HCT116 (cell line): ENCODE measurements at regions not wholly inside any gene's neighbourhood (a gene's known extent, or its start where the extent isn't known, plus 50 kb on each side); places are given as distances from the start of the nearest gene placed in this dataset.

Experiments
- ATAC-seq: fragments of 200-7000 bp; cut with Tn5 transposase; 2 replicates; pipeline ENCODE4 v1.9.1; 2020; ENCODE audit warnings: mild to moderate bottlenecking, moderate library complexity
- BruUV-seq: library from RNA; stranded (reverse); fragments of 400-500 nt; replicated peaks from 2 replicates; lab custom pipeline; 2021; lab: Mats Ljungman, UMichigan
- CTCF ChIA-PET: fragments of 300-600 bp; sonication (Branson Sonifier 250); formaldehyde crosslinking; loops from one replicate; lab custom pipeline; 2021; ENCODE audit warnings: antibody characterized with exemption; lab: Charles Lee
- POLR2A ChIA-PET: fragments of 300-600, 350-600 bp; sonication (Branson Sonifier 250); formaldehyde crosslinking; loops from one replicate; lab custom pipeline; 2021; ENCODE audit warnings: antibody characterized with exemption; lab: Charles Lee
- RAD21 ChIA-PET, 2 experiments: fragments of 300-600 bp; sonication (Branson Sonifier 250); formaldehyde crosslinking; loops; one replicate each; lab custom pipeline; 2023; ENCODE audit warnings: low total read pairs in 2 of 2; ENCODE audit not compliant: uncharacterized antibody in 2 of 2, unreplicated experiment in 2 of 2, low non-redundant PET in 1 of 2; lab: Charles Lee
- DNase-seq: peaks from one replicate; pipeline ENCODE4 v3.0.0-alpha.2; 2010; ENCODE audit warnings: low read depth, low spot score
- H2AFZ ChIP-seq: fragments of 200-600 bp; shearing (Covaris generic), sonication (generic); 2 replicates; pipeline ENCODE4 v1.6.1; 2017; ENCODE audit warnings: low read depth, mixed run types, mixed read lengths, antibody characterized with exemption, low read length; ENCODE audit not compliant: poor library complexity, severe bottlenecking
- H3K27ac ChIP-seq: 2 replicates; pipeline ENCODE4 v1.5.1; 2012; ENCODE audit warnings: low read depth, low read length
- H3K27me3 ChIP-seq: fragments of 200-600 bp; sonication (generic); 2 replicates; pipeline ENCODE4 v1.6.1; 2016; ENCODE audit warnings: mixed run types, low read length, mixed read lengths; ENCODE audit not compliant: insufficient read depth
- H3K36me3 ChIP-seq, 2 experiments: fragments of 200-500 bp in 1 of 2; fragments of 200-600 bp in 1 of 2; sonication (Bioruptor generic) in 1 of 2; sonication (generic) in 1 of 2; 2 replicates each; pipeline versions ENCODE4 v1.5.1 to v1.6.1; 2014 to 2016; ENCODE audit warnings: low read length in 2 of 2, inconsistent platforms in 1 of 2, mixed read lengths in 1 of 2, mixed run types in 1 of 2; ENCODE audit not compliant: insufficient read depth in 2 of 2, control insufficient read depth in 1 of 2
- H3K4me1 ChIP-seq, 2 experiments: fragments of 200-600 bp in 1 of 2; sonication (generic) in 1 of 2; 2 replicates each; pipeline versions ENCODE4 v1.5.1 to v1.6.1; 2012 to 2017; ENCODE audit warnings: low read length in 2 of 2, inconsistent platforms in 1 of 2, mild to moderate bottlenecking in 1 of 2, mixed read lengths in 1 of 2, mixed run types in 1 of 2, moderate library complexity in 1 of 2; ENCODE audit not compliant: insufficient read depth in 2 of 2, control insufficient read depth in 1 of 2
- H3K4me2 ChIP-seq: fragments of 200-600 bp; sonication (generic); 2 replicates; pipeline ENCODE4 v1.6.1; 2017; ENCODE audit warnings: mixed run types, low read length, mixed read lengths
- H3K4me3 ChIP-seq, 2 experiments: fragments of 200-600 bp in 1 of 2; sonication (generic) in 1 of 2; replicated peaks in 1 of 2; 2 replicates each; pipeline ENCODE4 v1.5.1; 2011 to 2016; ENCODE audit warnings: low read length in 2 of 2, control low read depth in 1 of 2, low read depth in 1 of 2, mild to moderate bottlenecking in 1 of 2, mixed read lengths in 1 of 2, mixed run types in 1 of 2
- H3K79me2 ChIP-seq: fragments of 200-600 bp; sonication (generic); 2 replicates; pipeline ENCODE4 v1.6.1; 2017; ENCODE audit warnings: mild to moderate bottlenecking, mixed run types, low read length, moderate library complexity, mixed read lengths; ENCODE audit not compliant: insufficient read depth
- H3K9ac ChIP-seq: fragments of 200-600 bp; sonication (generic); 2 replicates; pipeline ENCODE4 v1.6.1; 2016; ENCODE audit warnings: low read length, mixed read lengths
- H3K9me2 ChIP-seq: fragments of 200-600 bp; sonication (generic), shearing (Covaris generic); 2 replicates; pipeline ENCODE4 v1.6.1; 2017; ENCODE audit warnings: mixed run types, mild to moderate bottlenecking, moderate library complexity; ENCODE audit not compliant: insufficient read depth
- H3K9me3 ChIP-seq, 2 experiments: fragments of 200-500 bp in 1 of 2; fragments of 200-600 bp in 1 of 2; sonication (Bioruptor generic) in 1 of 2; sonication (generic) in 1 of 2; 2 replicates each; pipeline ENCODE4 v1.6.1; 2014 to 2017; ENCODE audit warnings: low read length in 2 of 2, mixed read lengths in 2 of 2, inconsistent platforms in 1 of 2, low read depth in 1 of 2, mild to moderate bottlenecking in 1 of 2, mixed run types in 1 of 2, moderate library complexity in 1 of 2; ENCODE audit not compliant: control insufficient read depth in 1 of 2, insufficient read depth in 1 of 2
- H4K20me1 ChIP-seq: fragments of 200-600 bp; sonication (generic), shearing (Covaris generic); 2 replicates; pipeline ENCODE4 v1.6.1; 2017; ENCODE audit warnings: mixed run types, mild to moderate bottlenecking, moderate library complexity; ENCODE audit not compliant: insufficient read depth
- CBX3 ChIP-seq: IDR thresholded peaks from 2 replicates; pipeline ENCODE4 v1.6.1; 2012; ENCODE audit warnings: low read depth
- CEBPB ChIP-seq: IDR thresholded peaks from 2 replicates; pipeline ENCODE4 v1.6.1; 2012; ENCODE audit warnings: low read depth
- ELF1 ChIP-seq: IDR thresholded peaks from 2 replicates; pipeline ENCODE4 v1.6.1; 2012; ENCODE audit warnings: low read depth, borderline replicate concordance
- FOSL1 ChIP-seq: IDR thresholded peaks from 2 replicates; pipeline ENCODE4 v1.6.1; 2012; ENCODE audit warnings: low read depth
- POLR2A ChIP-seq: IDR thresholded peaks from 2 replicates; pipeline ENCODE4 v1.7.0; 2011; ENCODE audit warnings: borderline replicate concordance; ENCODE audit not compliant: insufficient read depth, insufficient read length; ENCODE audit errors: extremely low read depth
- YY1 ChIP-seq: IDR thresholded peaks from 2 replicates; pipeline ENCODE4 v1.6.1; 2011; ENCODE audit warnings: low read length, low read depth, moderate library complexity, mild to moderate bottlenecking; ENCODE audit not compliant: insufficient replicate concordance; ENCODE audit errors: extremely low read depth
- ZNF274 ChIP-seq: fragments of 200-500 bp; sonication (Bioruptor generic); IDR thresholded peaks from 2 replicates; pipeline ENCODE4 v1.6.1; 2014; ENCODE audit warnings: mild to moderate bottlenecking, low read depth, low read length, inconsistent platforms
- intact Hi-C: fragments of 100-400 bp; cut with micrococcal nuclease; formaldehyde crosslinking; loops from 2 replicates; pipeline ENCODE4 v1.10.0; 2022
- TF ChIP-seq, protein P1 (sequence below), 3 experiments: fragments of 200-600 bp in 1 of 3; sonication (generic) in 1 of 3; IDR thresholded peaks in 2 of 3; conservative IDR thresholded peaks in 1 of 3; 2 replicates each; pipeline ENCODE4 v1.5.1; 2012 to 2017; ENCODE audit warnings: low read depth in 2 of 3, low read length in 2 of 3, antibody characterized with exemption in 1 of 3, borderline replicate concordance in 1 of 3, control low read depth in 1 of 3, mild to moderate bottlenecking in 1 of 3, mixed read lengths in 1 of 3, mixed run types in 1 of 3, moderate library complexity in 1 of 3; ENCODE audit not compliant: insufficient read depth in 1 of 3
- TF ChIP-seq, protein P2 (sequence below): IDR thresholded peaks from 2 replicates; pipeline ENCODE4 v1.6.1; 2012
- TF ChIP-seq, protein P3 (sequence below): IDR thresholded peaks from 2 replicates; pipeline ENCODE4 v1.6.1; 2012

DNA sequence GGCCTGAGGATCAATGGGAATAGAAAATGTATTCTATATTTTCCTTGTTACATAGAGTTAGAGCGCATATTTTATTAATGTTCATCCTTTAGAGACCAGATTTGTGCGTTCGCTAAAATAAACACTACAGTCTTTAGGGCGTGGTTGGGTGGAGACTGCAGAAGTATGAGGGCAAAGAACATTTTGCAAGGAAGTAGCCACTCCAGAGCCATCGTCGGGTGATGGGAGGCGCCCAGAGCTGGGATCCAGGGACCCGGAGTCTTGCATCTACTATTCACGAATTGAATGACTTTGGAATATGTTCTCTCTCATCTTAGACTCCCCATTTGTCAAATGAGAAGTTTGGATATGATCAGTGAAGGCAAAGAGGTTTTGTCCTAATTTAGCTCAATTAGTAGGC is 154.2 kb upstream of the IRX6 start:
- H3K27me3 ChIP-seq: peaks cover 7% of the 10 kb centered on the region
- RAD21 ChIA-PET: no interaction called here
- no peak for DNase-seq
- POLR2A ChIA-PET: no interaction called here
- H3K4me3 ChIP-seq: no peak overlapping the region
- no peak overlapping the region for H2AFZ ChIP-seq
- TF ChIP-seq CEBPB (no peak), YY1 (no peak), ELF1 (no peak), POLR2A (no peak), ZNF274 (no peak), CBX3 (no peak), FOSL1 (no peak)
- TF ChIP-seq, protein P1, sequence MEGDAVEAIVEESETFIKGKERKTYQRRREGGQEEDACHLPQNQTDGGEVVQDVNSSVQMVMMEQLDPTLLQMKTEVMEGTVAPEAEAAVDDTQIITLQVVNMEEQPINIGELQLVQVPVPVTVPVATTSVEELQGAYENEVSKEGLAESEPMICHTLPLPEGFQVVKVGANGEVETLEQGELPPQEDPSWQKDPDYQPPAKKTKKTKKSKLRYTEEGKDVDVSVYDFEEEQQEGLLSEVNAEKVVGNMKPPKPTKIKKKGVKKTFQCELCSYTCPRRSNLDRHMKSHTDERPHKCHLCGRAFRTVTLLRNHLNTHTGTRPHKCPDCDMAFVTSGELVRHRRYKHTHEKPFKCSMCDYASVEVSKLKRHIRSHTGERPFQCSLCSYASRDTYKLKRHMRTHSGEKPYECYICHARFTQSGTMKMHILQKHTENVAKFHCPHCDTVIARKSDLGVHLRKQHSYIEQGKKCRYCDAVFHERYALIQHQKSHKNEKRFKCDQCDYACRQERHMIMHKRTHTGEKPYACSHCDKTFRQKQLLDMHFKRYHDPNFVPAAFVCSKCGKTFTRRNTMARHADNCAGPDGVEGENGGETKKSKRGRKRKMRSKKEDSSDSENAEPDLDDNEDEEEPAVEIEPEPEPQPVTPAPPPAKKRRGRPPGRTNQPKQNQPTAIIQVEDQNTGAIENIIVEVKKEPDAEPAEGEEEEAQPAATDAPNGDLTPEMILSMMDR (IDR thresholded peaks at IDR 0.05 in 2 of 3, conservative IDR thresholded peaks at IDR 0.05 in 1 of 3; ENCODE audit: borderline replicate concordance in 1 of 3, insufficient read depth in 1 of 3, low read depth in 2 of 3, low read length in 2 of 3): no peak
- TF ChIP-seq, protein P2, sequence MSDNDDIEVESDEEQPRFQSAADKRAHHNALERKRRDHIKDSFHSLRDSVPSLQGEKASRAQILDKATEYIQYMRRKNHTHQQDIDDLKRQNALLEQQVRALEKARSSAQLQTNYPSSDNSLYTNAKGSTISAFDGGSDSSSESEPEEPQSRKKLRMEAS: no peak
- TF ChIP-seq, protein P3, sequence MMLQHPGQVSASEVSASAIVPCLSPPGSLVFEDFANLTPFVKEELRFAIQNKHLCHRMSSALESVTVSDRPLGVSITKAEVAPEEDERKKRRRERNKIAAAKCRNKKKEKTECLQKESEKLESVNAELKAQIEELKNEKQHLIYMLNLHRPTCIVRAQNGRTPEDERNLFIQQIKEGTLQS: no peak
- H3K4me1 ChIP-seq: no peaks in the 10 kb centered on the region
- H3K27ac ChIP-seq: no peak overlapping the region
- H3K9me3 ChIP-seq: no peaks in the 10 kb centered on the region
- no TSS peak for BruUV-seq
- CTCF ChIA-PET: no interaction called here
- H3K4me2 ChIP-seq: no peak overlapping the region
- H3K36me3 ChIP-seq: no peaks in the 10 kb centered on the region; a peak in 1 of 4 replicates
- H3K9ac ChIP-seq: no peak overlapping the region
- no peaks in the 10 kb centered on the region for H4K20me1 ChIP-seq
- no peaks in the 10 kb centered on the region for H3K9me2 ChIP-seq
- intact Hi-C loops: no loop called here
- no peak for ATAC-seq
- H3K79me2 ChIP-seq: no peaks in the 10 kb centered on the region
